ENCODE measurements at regions not wholly inside any gene's neighbourhood (a gene's known extent, or its start where the extent isn't known, plus 50 kb on each side); places are given as distances from the start of the nearest gene placed in this dataset.

DNA sequence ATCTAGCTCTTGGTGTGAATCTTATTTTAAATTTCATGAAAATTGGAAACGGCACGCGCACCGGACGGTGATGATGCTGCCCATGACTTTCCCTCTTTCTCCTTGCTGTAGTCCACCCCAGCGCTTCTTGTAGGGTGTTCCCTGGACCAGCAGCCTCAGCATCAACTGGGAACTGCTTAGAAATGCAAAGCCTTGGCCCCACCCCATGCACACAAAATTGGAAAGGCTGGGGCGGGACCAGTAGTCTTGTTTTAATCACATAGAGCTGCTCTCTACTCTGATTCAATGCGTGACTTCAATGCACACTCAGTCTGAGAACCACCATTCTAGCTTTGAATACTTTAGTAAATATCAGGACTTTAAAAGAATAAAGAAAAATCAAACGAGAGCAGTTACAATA is 427.1 kb downstream of the EFNB2 start:
- DNase-seq (ENCODE audit: low read depth), result no peak
- TF ChIP-seq, protein P1, sequence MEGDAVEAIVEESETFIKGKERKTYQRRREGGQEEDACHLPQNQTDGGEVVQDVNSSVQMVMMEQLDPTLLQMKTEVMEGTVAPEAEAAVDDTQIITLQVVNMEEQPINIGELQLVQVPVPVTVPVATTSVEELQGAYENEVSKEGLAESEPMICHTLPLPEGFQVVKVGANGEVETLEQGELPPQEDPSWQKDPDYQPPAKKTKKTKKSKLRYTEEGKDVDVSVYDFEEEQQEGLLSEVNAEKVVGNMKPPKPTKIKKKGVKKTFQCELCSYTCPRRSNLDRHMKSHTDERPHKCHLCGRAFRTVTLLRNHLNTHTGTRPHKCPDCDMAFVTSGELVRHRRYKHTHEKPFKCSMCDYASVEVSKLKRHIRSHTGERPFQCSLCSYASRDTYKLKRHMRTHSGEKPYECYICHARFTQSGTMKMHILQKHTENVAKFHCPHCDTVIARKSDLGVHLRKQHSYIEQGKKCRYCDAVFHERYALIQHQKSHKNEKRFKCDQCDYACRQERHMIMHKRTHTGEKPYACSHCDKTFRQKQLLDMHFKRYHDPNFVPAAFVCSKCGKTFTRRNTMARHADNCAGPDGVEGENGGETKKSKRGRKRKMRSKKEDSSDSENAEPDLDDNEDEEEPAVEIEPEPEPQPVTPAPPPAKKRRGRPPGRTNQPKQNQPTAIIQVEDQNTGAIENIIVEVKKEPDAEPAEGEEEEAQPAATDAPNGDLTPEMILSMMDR (conservative IDR thresholded peaks at IDR 0.05; ENCODE audit: low read depth, low read length), result no peak
- no peak overlapping the region for H3K4me3 ChIP-seq (ENCODE audit: low read depth, low read length)

DNA sequence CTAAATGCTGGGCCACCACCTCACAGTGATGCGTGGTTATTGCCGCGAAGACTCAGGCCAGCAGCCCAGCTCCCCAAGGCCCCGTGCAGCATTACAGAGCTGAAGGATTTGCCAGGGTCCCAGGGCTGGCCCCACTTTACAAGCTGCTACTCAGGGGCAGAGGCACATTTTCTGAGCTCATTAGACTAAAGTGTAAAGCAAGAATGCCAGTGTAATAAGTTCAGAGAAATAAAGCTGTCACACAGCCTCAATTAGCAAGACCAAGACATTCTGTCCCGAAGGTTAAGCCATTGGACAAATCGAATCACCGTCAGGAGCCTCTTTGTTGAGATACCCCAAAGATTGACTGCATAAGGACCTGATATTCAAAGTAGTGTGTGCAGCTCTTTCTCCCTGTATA is 428.4 kb downstream of the EFNB2 start:
- TF ChIP-seq, protein P1 (conservative IDR thresholded peaks at IDR 0.05; ENCODE audit: low read depth, low read length), result no peak
- DNase-seq (ENCODE audit: low read depth), result no peak
- no peak overlapping the region for H3K4me3 ChIP-seq (ENCODE audit: low read depth, low read length)

DNA sequence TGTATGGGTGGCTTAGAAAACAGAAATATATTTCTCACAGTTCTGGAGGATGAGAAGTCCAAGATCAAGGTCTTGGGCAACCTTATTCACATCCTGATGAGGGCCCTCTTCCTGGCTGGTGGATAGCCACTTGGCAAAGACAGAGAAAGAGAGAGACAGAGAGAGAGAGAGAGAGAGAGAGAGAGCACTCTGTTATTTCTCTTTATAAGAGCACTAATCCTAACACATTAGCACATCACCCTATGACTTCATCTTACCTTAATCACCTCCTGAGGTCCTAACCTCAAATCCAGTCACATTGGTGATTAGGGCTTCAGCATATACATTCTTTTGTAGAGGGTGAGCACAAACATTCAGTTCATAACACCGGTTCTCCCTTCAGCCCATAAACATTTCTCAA is 430.3 kb downstream of the EFNB2 start:
- H3K4me3 ChIP-seq (ENCODE audit: low read depth, low read length), result no peak overlapping the region
- TF ChIP-seq, protein P1 (conservative IDR thresholded peaks at IDR 0.05; ENCODE audit: low read depth, low read length), result no peak
- no peak for DNase-seq (ENCODE audit: low read depth)

DNA sequence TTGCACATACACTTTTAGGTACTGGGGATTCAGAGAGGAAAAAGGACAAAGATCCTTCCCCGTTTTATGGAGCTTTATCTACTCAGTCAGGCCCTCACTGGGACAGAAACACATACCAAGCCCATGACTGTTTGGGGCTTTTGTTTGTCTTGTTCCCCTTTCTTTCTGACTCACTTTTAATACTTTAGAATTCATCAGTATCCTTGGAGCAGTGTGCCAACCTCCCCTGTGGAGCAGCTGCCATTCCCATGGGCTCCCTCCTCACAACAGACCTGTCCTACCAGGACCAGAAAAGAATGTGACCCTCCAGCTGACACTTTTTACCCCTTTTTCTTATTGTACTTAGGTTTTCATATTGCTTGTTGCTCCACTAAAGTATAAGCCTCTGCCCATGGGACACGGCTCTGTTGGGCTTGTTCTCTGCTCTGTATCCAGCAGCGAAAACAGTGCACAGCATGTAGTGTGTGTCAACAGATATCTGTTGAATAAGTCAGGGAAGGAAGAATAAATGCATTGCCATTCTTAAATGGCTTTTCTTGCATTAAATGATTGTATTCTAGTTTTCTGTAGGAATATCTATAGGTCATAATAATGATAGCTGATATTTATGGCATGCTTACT is 431.1 kb downstream of the EFNB2 start:
- H3K4me3 ChIP-seq (ENCODE audit: low read depth, low read length), result no peak overlapping the region
- DNase-seq (ENCODE audit: low read depth), result peak; percentile 45
- TF ChIP-seq, protein P1 (conservative IDR thresholded peaks at IDR 0.05; ENCODE audit: low read depth, low read length), result no peak

DNA sequence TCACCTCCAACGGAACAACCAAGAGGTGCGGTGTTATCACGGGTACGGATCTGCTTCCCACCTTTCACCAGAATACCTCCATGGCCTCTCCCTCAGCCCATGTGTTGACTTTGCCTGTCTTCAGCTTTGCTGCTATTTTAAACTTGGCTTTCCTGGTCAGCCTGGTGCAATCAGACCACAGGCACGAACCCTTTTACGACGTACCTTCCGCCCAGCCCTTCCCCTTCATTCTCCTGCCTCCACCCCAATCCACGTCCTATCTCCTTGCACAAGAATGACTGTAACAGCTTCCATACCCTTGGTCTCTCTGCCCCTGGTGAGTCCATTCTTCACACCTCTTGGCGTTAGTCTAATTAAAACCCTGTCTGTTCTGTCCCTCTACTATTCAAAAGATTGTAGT is 431.7 kb downstream of the EFNB2 start:
- no peak overlapping the region for H3K4me3 ChIP-seq (ENCODE audit: low read depth, low read length)
- DNase-seq (ENCODE audit: low read depth), result no peak
- TF ChIP-seq, protein P1 (conservative IDR thresholded peaks at IDR 0.05; ENCODE audit: low read depth, low read length), result no peak

DNA sequence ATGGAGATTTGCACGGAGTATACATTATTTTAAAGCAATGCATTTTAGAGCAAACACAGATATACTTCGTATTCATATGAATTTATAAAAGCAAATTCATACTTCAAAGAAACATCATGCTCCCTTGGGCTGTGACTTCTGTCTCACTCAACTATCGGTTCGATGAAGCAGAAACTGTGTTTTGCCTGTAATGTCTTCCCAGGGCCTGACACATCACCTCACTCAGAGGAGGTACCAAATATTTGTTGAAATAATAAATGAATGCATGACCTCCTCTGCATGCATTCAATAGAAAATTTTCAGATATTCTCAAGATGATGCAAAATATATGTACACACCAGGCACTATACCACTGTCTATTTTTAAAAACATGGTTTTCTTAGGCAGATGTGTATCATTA is 432.7 kb downstream of the EFNB2 start:
- TF ChIP-seq, protein P1 (conservative IDR thresholded peaks at IDR 0.05; ENCODE audit: low read depth, low read length), result no peak
- DNase-seq (ENCODE audit: low read depth), result no peak
- H3K4me3 ChIP-seq (ENCODE audit: low read depth, low read length), result no peak overlapping the region

DNA sequence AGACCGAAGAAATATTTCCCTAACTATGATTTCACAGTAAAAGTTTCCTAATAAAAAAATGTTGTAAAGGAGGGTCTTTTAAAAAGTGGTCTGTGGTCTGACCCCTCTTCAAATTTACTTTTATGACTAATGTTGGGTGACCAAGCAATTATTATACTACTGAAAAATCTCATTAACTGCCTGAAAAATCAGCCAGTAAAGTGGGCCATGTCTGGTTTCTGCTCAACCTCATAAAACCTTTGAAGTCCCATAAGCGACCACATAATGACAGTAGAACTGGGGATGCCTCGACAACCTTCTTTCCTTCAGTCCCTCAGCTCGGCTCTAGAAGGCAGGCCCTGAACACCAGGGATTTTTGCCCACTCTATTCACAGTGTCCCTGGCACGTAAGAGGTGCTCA is 434.3 kb downstream of the EFNB2 start:
- DNase-seq (ENCODE audit: low read depth), result no peak
- H3K4me3 ChIP-seq (ENCODE audit: low read depth, low read length), result no peak overlapping the region

More for the DNA sequence above, 434.3 kb downstream of the EFNB2 start:
- TF ChIP-seq, protein P1 (conservative IDR thresholded peaks at IDR 0.05; ENCODE audit: low read depth, low read length), result no peak
